ENCODE measurements at regions not wholly inside any gene's neighbourhood (a gene's known extent, or its start where the extent isn't known, plus 50 kb on each side); places are given as distances from the start of the nearest gene placed in this dataset.

- H3K4me3 ChIP-seq: no peak overlapping the region
- H3K36me3 ChIP-seq: no peaks in the 10 kb centered on the region
- no peaks in the 10 kb centered on the region for H3K27me3 ChIP-seq
- peaks cover 25% of the 10 kb centered on the region for H3K4me1 ChIP-seq
- H3K27ac ChIP-seq: no peak overlapping the region
- no peaks in the 10 kb centered on the region for H3K9me3 ChIP-seq (replicated peaks)
- DNase-seq: no peak
Measured at GRCh38 chr22:22433770-22434169, 74.8 kb downstream of the ZNF280B start.

Measured in SJCRH30 (cell line).